H1 (cell line): ENCODE measurements at regions not wholly inside any gene's neighbourhood (a gene's known extent, or its start where the extent isn't known, plus 50 kb on each side); places are given as distances from the start of the nearest gene placed in this dataset.

Experiments
- CREB1 ChIP-seq: IDR thresholded peaks from 2 replicates; pipeline ENCODE4 v1.6.1; 2012; ENCODE audit warnings: inconsistent platforms
- CTCF ChIP-seq, 3 experiments: IDR thresholded peaks; 1 replicate in 2 of 3; 2 replicates in 1 of 3; pipeline versions ENCODE4 v1.5.1 to v1.6.1; 2011; ENCODE audit warnings: low read length in 3 of 3, mild to moderate bottlenecking in 3 of 3, inconsistent platforms in 2 of 3, low read depth in 1 of 3, moderate library complexity in 1 of 3; ENCODE audit not compliant: insufficient read depth in 1 of 3; ENCODE audit errors: control extremely low read depth in 1 of 3
- JUND ChIP-seq: IDR thresholded peaks from 2 replicates; pipeline ENCODE4 v1.6.1; 2011; ENCODE audit warnings: mild to moderate bottlenecking, improper control_type of control experiment, low read length
- KDM4A ChIP-seq: IDR thresholded peaks from one replicate; pipeline ENCODE4 v1.7.1; 2012; ENCODE audit warnings: low read depth, mild to moderate bottlenecking, moderate library complexity, low read length, inconsistent platforms; ENCODE audit not compliant: severe bottlenecking
- TAF7 ChIP-seq: optimal IDR thresholded peaks from 2 replicates; pipeline ENCODE3; 2011; ENCODE audit warnings: low read depth, mild to moderate bottlenecking, inconsistent platforms, low read length, moderate library complexity, borderline replicate concordance
- TF ChIP-seq, protein P1 (sequence below): IDR thresholded peaks from 2 replicates; pipeline ENCODE4 v1.6.1; 2012; ENCODE audit warnings: inconsistent platforms

DNA sequence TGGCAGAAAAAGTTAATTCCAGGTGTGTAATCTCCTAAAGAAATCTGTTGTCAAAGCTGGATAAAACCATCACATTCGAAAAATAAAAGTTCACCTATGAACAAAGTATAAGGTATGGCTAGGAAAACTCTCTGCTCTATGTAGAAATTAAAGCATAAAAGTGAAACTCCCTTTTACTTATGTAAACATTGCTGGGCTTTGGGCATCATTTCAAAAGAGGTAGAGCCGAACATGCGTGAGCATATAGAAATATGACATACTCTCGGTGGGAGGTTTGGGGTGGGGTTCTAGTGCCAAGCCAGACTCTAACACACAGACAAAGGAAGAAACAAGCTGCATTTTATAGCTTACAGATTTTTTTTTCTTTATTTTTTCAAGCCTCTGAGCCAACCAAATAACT, 306.8 kb upstream of the ATP11B start (continued):
- TF ChIP-seq TAF7 (no peak), CREB1 (no peak), JUND (no peak), CTCF (IDR thresholded peaks at IDR 0.05; ENCODE audit: control extremely low read depth in 1 of 3, insufficient read depth in 1 of 3, low read depth in 1 of 3, low read length in 3 of 3) (no peak), KDM4A (no peak)
- TF ChIP-seq, protein P1, sequence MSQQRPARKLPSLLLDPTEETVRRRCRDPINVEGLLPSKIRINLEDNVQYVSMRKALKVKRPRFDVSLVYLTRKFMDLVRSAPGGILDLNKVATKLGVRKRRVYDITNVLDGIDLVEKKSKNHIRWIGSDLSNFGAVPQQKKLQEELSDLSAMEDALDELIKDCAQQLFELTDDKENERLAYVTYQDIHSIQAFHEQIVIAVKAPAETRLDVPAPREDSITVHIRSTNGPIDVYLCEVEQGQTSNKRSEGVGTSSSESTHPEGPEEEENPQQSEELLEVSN, result no peak
- TF ChIP-seq, all 59 proteins: peak for 0
